Gastrocnemius medialis (tissue), 4 donors: ENCODE measurements at regions not wholly inside any gene's neighbourhood (a gene's known extent, or its start where the extent isn't known, plus 50 kb on each side); places are given as distances from the start of the nearest gene placed in this dataset.

Source experiments
- ATAC-seq, 2 donors: fragments of 150-250 bp; one replicate each; pipeline ENCODE4 v1.9.1; 2016
- DNase-seq, 2 donors: peaks; one replicate each; pipeline ENCODE4 v3.0.0-alpha.2; 2019
- H3K27ac ChIP-seq, 4 donors: fragments of 200-600 bp; sonication (generic); 1 replicate in 1 of 4; 2 replicates in 3 of 4; pipeline ENCODE4 v1.5.1; 2016 to 2018; ENCODE audit warnings: mild to moderate bottlenecking in 2 of 4, moderate library complexity in 1 of 4
- H3K27me3 ChIP-seq, 3 donors: fragments of 200-600 bp; sonication (generic) in 2 of 3; 1 replicate in 1 of 3; 2 replicates in 2 of 3; pipeline versions ENCODE4 v1.5.1 to v1.6.0; 2016 to 2019; ENCODE audit warnings: mild to moderate bottlenecking in 1 of 3, moderate library complexity in 1 of 3
- H3K36me3 ChIP-seq, 2 donors: fragments of 200-600 bp; sonication (generic) in 1 of 2; one replicate each; pipeline ENCODE4 v1.5.1; 2017 to 2018
- H3K4me1 ChIP-seq, 2 donors: fragments of 200-600 bp; sonication (generic) in 1 of 2; one replicate each; pipeline ENCODE4 v1.5.1; 2016 to 2017; ENCODE audit warnings: mild to moderate bottlenecking in 2 of 2
- H3K4me3 ChIP-seq, 4 donors: fragments of 200-600 bp; sonication (generic) in 3 of 4; 1 replicate in 1 of 4; 2 replicates in 3 of 4; pipeline ENCODE4 v1.5.1; 2016 to 2019; ENCODE audit warnings: mild to moderate bottlenecking in 2 of 4
- H3K9me3 ChIP-seq, 3 donors: fragments of 200-600 bp; sonication (generic) in 2 of 3; 1 replicate in 1 of 3; 2 replicates in 2 of 3; pipeline ENCODE4 v1.5.1; 2016 to 2019
- POLR2A ChIP-seq, 2 donors: fragments of 450-650 bp; IDR thresholded peaks; one replicate each; pipeline ENCODE4 v1.6.1; 2017; ENCODE audit warnings: antibody characterized with exemption in 2 of 2, mild to moderate bottlenecking in 2 of 2, moderate library complexity in 2 of 2
- in situ Hi-C, 4 donors: fragments of 200-750 bp; cut with MboI; loops; one replicate each; pipeline versions ENCODE4 v1.15.0 to v1.8.0; 2017; ENCODE audit warnings: low sequenced_read_pairs in 4 of 4
- intact Hi-C: fragments of 100-400 bp; cut with DNase I; formaldehyde crosslinking; loops from one replicate; pipeline ENCODE4 v1.15.1; 2023; ENCODE audit warnings: low total_unique reads
- TF ChIP-seq, protein P1 (sequence below), 5 experiments: fragments of 450-650 bp in 3 of 5; fragments of 200-600 bp in 2 of 5; sonication (generic) in 2 of 5; IDR thresholded peaks in 4 of 5; conservative IDR thresholded peaks in 1 of 5; 1 replicate in 4 of 5; 2 replicates in 1 of 5; pipeline ENCODE4 v1.5.1; 2016 to 2019; ENCODE audit warnings: antibody characterized with exemption in 5 of 5, mild to moderate bottlenecking in 3 of 5, moderate library complexity in 3 of 5

DNA sequence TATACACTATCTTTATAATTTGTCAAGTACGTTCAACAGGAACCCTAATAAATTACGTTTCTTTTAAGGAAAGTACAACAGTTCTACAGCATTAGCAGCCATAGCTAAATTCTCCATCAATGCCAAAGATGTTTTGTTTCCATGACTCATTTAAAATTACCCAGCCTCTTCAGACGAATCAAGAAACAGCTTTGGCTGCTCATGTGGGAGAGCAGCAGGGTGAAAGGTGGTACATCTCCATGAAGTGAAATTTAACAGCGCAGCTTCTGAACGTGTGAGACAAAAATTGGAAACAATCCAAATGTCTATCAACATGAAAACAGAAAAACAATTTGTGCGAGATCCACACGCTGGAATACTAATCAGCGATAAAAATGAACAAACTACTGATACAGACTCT lies 327.3 kb upstream of the CDH6 start:
- Histone ChIP-seq H3K4me1 (no peaks in the 10 kb centered on the region), H3K36me3 (no peaks in the 10 kb centered on the region), H3K9me3 (no peaks in the 10 kb centered on the region), H3K27ac (no peak overlapping the region), H3K27me3 (no peaks in the 10 kb centered on the region), H3K4me3 (no peak overlapping the region)
- ATAC-seq (no peak), DNase-seq (no peak)
- in situ Hi-C loops (no loop called here), intact Hi-C loops (no loop called here)
- TF ChIP-seq, protein P1, sequence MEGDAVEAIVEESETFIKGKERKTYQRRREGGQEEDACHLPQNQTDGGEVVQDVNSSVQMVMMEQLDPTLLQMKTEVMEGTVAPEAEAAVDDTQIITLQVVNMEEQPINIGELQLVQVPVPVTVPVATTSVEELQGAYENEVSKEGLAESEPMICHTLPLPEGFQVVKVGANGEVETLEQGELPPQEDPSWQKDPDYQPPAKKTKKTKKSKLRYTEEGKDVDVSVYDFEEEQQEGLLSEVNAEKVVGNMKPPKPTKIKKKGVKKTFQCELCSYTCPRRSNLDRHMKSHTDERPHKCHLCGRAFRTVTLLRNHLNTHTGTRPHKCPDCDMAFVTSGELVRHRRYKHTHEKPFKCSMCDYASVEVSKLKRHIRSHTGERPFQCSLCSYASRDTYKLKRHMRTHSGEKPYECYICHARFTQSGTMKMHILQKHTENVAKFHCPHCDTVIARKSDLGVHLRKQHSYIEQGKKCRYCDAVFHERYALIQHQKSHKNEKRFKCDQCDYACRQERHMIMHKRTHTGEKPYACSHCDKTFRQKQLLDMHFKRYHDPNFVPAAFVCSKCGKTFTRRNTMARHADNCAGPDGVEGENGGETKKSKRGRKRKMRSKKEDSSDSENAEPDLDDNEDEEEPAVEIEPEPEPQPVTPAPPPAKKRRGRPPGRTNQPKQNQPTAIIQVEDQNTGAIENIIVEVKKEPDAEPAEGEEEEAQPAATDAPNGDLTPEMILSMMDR (IDR thresholded peaks at IDR 0.05 in 4 of 5, conservative IDR thresholded peaks at IDR 0.05 in 1 of 5), result no peak
- no peak for TF ChIP-seq POLR2A (IDR thresholded peaks at IDR 0.05)

DNA sequence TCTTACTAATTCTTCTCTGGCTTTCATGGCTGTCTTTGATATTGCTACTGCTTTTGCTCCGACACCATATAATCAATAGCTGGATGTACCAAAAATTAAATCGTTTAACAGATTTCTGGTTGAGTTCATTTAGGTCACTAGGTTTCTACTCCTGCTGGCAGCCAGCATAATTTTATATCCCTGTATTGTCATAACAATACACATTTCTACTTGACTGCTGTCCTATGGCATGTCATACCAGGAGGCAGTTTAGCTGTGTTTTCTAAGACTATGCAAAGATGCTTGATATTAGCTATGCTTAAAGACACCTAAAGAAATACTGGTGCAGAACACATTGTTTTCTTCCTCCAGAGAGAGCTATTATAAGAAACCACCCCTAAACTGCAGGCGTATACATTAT lies 337.2 kb upstream of the CDH6 start:
- H3K27me3 ChIP-seq, result no peaks in the 10 kb centered on the region
- ATAC-seq (no peak), DNase-seq (no peak)
- no peak overlapping the region for H3K27ac ChIP-seq
- no peaks in the 10 kb centered on the region for H3K36me3 ChIP-seq
- no peaks in the 10 kb centered on the region for H3K4me1 ChIP-seq
- TF ChIP-seq POLR2A (IDR thresholded peaks at IDR 0.05), result no peak
- TF ChIP-seq, protein P1 (IDR thresholded peaks at IDR 0.05 in 4 of 5, conservative IDR thresholded peaks at IDR 0.05 in 1 of 5), result no peak
- no peaks in the 10 kb centered on the region for H3K9me3 ChIP-seq
- no peak overlapping the region for H3K4me3 ChIP-seq
- intact Hi-C loops (no loop called here), in situ Hi-C loops (no loop called here)

- Histone ChIP-seq H3K27me3 (no peaks in the 10 kb centered on the region), H3K4me3 (no peak overlapping the region), H3K27ac (no peak overlapping the region), H3K9me3 (no peaks in the 10 kb centered on the region), H3K36me3 (no peaks in the 10 kb centered on the region), H3K4me1 (no peaks in the 10 kb centered on the region)
- ATAC-seq, result no peak
- DNase-seq, result no peak
- TF ChIP-seq POLR2A (IDR thresholded peaks at IDR 0.05), result no peak
- TF ChIP-seq, protein P1 (IDR thresholded peaks at IDR 0.05 in 4 of 5, conservative IDR thresholded peaks at IDR 0.05 in 1 of 5), result no peak
- in situ Hi-C loops (no loop called here), intact Hi-C loops (no loop called here)
These were observed 340.3 kb upstream of the CDH6 start for GRCh38 chr5:30853158-30853557.

DNA sequence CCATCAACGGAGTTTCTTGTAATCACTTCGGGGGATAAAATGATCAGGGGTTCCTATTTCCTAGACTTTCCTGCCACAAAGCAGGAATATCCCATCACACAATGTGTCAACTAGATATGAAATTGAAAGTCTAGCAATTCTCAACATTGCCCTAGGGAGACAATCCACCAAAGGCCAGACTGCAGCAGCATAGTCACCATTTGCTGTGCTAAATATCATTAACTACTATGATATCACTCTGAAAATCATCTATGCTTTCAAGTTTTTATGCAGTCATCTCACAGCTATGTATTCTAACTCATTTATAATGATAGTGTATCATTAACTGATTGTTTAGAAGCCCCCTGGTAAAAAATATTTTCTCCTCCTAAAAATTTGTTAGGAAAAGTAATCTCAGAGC lies 342.6 kb upstream of the CDH6 start:
- Histone ChIP-seq H3K36me3 (no peaks in the 10 kb centered on the region), H3K4me1 (no peaks in the 10 kb centered on the region), H3K27ac (no peak overlapping the region), H3K9me3 (no peaks in the 10 kb centered on the region), H3K27me3 (no peaks in the 10 kb centered on the region), H3K4me3 (no peak overlapping the region)
- in situ Hi-C loops (no loop called here), intact Hi-C loops (no loop called here)
- TF ChIP-seq, protein P1 (IDR thresholded peaks at IDR 0.05 in 4 of 5, conservative IDR thresholded peaks at IDR 0.05 in 1 of 5), result no peak
- no peak for TF ChIP-seq POLR2A (IDR thresholded peaks at IDR 0.05)
- DNase-seq, result no peak
- no peak for ATAC-seq

DNA sequence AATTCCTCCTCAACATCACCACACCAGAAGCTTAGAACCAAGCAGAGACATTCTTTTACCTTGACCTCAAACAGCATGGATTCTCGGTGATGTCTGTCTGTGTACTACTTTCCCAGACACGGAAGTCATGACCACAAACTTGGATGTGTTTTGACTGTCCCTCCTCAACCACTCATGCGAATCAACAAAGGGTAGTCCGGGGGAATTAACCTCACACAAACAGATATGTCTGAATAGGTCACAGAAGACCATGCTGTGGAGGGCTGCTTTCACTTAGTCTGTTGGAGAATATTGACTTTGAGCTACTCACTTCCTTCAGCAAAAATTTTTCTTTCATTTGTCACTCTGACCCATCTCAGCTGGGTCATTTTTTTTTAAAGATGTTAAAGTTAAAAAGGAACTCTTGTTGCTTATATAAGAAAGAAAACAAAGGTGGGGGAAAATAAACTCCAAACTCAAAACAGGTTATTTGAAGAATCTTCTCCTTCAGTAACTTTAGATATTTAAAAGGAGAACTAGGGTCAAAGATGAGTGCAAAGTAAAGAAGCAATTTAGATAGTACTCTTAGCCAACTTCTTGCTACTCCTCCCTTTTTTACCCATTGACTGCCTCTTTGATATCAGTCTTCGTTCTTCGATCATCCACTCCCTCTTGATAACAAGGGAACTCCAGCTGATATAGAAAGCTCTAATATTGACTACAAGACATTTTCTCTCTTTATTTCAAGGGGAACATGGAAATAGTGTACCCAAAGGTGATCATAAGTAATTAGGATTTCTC lies 343.4 kb upstream of the CDH6 start:
- no peak for DNase-seq
- in situ Hi-C loops, result no loop called here
- no peaks in the 10 kb centered on the region for H3K36me3 ChIP-seq
- no peaks in the 10 kb centered on the region for H3K9me3 ChIP-seq
- ATAC-seq, result no peak
- TF ChIP-seq, protein P1 (IDR thresholded peaks at IDR 0.05 in 4 of 5, conservative IDR thresholded peaks at IDR 0.05 in 1 of 5), result no peak
- TF ChIP-seq POLR2A (IDR thresholded peaks at IDR 0.05), result no peak
- no peak overlapping the region for H3K27ac ChIP-seq
- intact Hi-C loops, result no loop called here
- H3K4me1 ChIP-seq, result no peaks in the 10 kb centered on the region
- H3K4me3 ChIP-seq, result no peak overlapping the region
- H3K27me3 ChIP-seq, result no peaks in the 10 kb centered on the region
